Body of pancreas (tissue), 4 donors: ENCODE measurements at regions not wholly inside any gene's neighbourhood (a gene's known extent, or its start where the extent isn't known, plus 50 kb on each side); places are given as distances from the start of the nearest gene placed in this dataset.

ENCODE experiments used
- POLR2A ChIP-seq, 3 donors: fragments of 450-650 bp; IDR thresholded peaks; one replicate each; pipeline ENCODE4 v1.6.1; 2016; ENCODE audit warnings: antibody characterized with exemption in 3 of 3, mild to moderate bottlenecking in 2 of 3
- TF ChIP-seq, protein P1 (sequence below), 7 experiments: fragments of 450-650 bp in 4 of 7; fragments of 200-600 bp in 3 of 7; sonication (generic) in 3 of 7; IDR thresholded peaks; one replicate each; pipeline ENCODE4 v1.5.1; 2016 to 2019; ENCODE audit warnings: antibody characterized with exemption in 7 of 7

DNA sequence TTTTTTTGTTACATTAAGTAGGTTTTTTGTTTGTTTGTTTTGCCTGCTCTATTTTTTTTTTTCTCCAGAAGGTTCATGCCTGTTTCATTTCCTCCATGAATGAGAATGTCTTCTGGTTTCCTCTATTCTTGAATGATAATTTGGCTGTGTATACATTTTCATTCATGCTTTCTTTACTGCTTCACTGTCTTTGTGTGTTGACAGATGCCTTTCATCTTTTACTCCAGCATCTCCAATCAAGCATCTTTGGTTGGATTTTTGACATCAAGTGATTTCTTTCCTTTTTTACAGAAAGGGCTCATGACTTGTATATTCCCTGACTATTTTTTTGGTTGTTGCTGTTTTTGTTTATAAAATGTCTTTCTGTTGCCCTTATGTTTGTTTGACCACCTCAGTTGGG, 156.5 kb downstream of the MDFIC start:
- TF ChIP-seq, protein P1, sequence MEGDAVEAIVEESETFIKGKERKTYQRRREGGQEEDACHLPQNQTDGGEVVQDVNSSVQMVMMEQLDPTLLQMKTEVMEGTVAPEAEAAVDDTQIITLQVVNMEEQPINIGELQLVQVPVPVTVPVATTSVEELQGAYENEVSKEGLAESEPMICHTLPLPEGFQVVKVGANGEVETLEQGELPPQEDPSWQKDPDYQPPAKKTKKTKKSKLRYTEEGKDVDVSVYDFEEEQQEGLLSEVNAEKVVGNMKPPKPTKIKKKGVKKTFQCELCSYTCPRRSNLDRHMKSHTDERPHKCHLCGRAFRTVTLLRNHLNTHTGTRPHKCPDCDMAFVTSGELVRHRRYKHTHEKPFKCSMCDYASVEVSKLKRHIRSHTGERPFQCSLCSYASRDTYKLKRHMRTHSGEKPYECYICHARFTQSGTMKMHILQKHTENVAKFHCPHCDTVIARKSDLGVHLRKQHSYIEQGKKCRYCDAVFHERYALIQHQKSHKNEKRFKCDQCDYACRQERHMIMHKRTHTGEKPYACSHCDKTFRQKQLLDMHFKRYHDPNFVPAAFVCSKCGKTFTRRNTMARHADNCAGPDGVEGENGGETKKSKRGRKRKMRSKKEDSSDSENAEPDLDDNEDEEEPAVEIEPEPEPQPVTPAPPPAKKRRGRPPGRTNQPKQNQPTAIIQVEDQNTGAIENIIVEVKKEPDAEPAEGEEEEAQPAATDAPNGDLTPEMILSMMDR (IDR thresholded peaks at IDR 0.05), result no peak
- TF ChIP-seq POLR2A (IDR thresholded peaks at IDR 0.05), result no peak
